Body of pancreas (tissue), 4 donors: ENCODE measurements at regions not wholly inside any gene's neighbourhood (a gene's known extent, or its start where the extent isn't known, plus 50 kb on each side); places are given as distances from the start of the nearest gene placed in this dataset.

Experiments
- ATAC-seq: fragments of 150-250 bp; one replicate; pipeline ENCODE4 v1.9.1; 2016
- DNase-seq, 4 donors: peaks; one replicate each; pipeline ENCODE4 v3.0.0-alpha.2; 2019
- H3K27ac ChIP-seq, 4 donors: fragments of 200-600 bp; sonication (generic); 1 replicate in 3 of 4; 2 replicates in 1 of 4; pipeline versions ENCODE4 v1.5.1 to v1.6.1; 2016 to 2019; ENCODE audit warnings: mild to moderate bottlenecking in 1 of 4, mixed read lengths in 1 of 4, moderate library complexity in 1 of 4
- H3K27me3 ChIP-seq, 2 donors: fragments of 200-600 bp; sonication (generic); one replicate each; pipeline ENCODE4 v1.6.0; 2016; ENCODE audit warnings: mild to moderate bottlenecking in 1 of 2
- H3K36me3 ChIP-seq, 2 donors: fragments of 200-600 bp; sonication (generic); replicated peaks in 1 of 2; 2 replicates each; pipeline ENCODE4 v1.5.1; 2016; ENCODE audit warnings: low read depth in 2 of 2; ENCODE audit not compliant: insufficient read depth in 1 of 2
- H3K4me1 ChIP-seq: fragments of 200-600 bp; sonication (generic); one replicate; pipeline ENCODE4 v1.6.0; 2016
- H3K4me3 ChIP-seq, 2 donors: fragments of 200-600 bp; sonication (generic); 1 replicate in 1 of 2; 2 replicates in 1 of 2; pipeline ENCODE4 v1.5.1; 2016 to 2019
- H3K9me3 ChIP-seq, 3 donors: fragments of 200-600 bp; sonication (generic); 1 replicate in 2 of 3; 2 replicates in 1 of 3; pipeline ENCODE4 v1.5.1; 2016
- POLR2A ChIP-seq, 3 donors: fragments of 450-650 bp; IDR thresholded peaks; one replicate each; pipeline ENCODE4 v1.6.1; 2016; ENCODE audit warnings: antibody characterized with exemption in 3 of 3, mild to moderate bottlenecking in 2 of 3
- WGBS, 2 donors: methylation state at CpG; one replicate each; pipeline ENCODE4 v1.1.5; 2017; 5-methylcytosine and 5-hydroxymethylcytosine counted together
- intact Hi-C: fragments of 100-400 bp; cut with DNase I; formaldehyde crosslinking; loops from one replicate; pipeline ENCODE4 v1.15.1; 2023
- TF ChIP-seq, protein P1 (sequence below), 7 experiments: fragments of 450-650 bp in 4 of 7; fragments of 200-600 bp in 3 of 7; sonication (generic) in 3 of 7; IDR thresholded peaks; one replicate each; pipeline ENCODE4 v1.5.1; 2016 to 2019; ENCODE audit warnings: antibody characterized with exemption in 7 of 7

DNA sequence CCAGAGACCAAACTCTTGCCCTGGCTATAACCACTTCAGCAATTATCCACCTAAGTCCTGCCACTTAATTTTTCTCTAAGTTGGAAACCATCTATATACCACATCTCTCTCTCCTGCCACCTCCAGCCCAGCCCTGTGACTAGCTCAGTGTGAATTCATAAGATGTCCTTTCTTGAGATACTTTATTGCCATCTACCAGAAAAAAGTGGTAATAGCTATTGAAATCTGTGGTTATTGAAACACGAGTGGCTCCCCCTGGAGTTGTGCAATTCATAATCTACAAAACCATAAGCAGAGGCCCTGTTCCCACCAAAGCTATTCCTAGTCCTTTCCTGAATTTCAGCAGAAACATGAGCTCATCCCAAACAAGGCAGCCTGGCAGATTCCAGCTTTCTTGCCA is 324.0 kb downstream of the TXNL1 start:
- TF ChIP-seq, protein P1, sequence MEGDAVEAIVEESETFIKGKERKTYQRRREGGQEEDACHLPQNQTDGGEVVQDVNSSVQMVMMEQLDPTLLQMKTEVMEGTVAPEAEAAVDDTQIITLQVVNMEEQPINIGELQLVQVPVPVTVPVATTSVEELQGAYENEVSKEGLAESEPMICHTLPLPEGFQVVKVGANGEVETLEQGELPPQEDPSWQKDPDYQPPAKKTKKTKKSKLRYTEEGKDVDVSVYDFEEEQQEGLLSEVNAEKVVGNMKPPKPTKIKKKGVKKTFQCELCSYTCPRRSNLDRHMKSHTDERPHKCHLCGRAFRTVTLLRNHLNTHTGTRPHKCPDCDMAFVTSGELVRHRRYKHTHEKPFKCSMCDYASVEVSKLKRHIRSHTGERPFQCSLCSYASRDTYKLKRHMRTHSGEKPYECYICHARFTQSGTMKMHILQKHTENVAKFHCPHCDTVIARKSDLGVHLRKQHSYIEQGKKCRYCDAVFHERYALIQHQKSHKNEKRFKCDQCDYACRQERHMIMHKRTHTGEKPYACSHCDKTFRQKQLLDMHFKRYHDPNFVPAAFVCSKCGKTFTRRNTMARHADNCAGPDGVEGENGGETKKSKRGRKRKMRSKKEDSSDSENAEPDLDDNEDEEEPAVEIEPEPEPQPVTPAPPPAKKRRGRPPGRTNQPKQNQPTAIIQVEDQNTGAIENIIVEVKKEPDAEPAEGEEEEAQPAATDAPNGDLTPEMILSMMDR (IDR thresholded peaks at IDR 0.05) = peak in 6 of 7 experiments; percentile 13 to 74 (median 62)
- no peak for TF ChIP-seq POLR2A (IDR thresholded peaks at IDR 0.05)
- H3K27ac ChIP-seq = no peak overlapping the region
- no peaks in the 10 kb centered on the region for H3K9me3 ChIP-seq
- ATAC-seq (peak; percentile 85), DNase-seq (peak; percentile 39 to 59 (median 47))
- no peak overlapping the region for H3K4me3 ChIP-seq
- no peaks in the 10 kb centered on the region for H3K4me1 ChIP-seq
- WGBS, 2 donors = 57 to 58% methylated on average over 1 of the region's 1 CpG
- intact Hi-C loops = no loop called here
- no peaks in the 10 kb centered on the region for H3K36me3 ChIP-seq
- no peaks in the 10 kb centered on the region for H3K27me3 ChIP-seq

DNA sequence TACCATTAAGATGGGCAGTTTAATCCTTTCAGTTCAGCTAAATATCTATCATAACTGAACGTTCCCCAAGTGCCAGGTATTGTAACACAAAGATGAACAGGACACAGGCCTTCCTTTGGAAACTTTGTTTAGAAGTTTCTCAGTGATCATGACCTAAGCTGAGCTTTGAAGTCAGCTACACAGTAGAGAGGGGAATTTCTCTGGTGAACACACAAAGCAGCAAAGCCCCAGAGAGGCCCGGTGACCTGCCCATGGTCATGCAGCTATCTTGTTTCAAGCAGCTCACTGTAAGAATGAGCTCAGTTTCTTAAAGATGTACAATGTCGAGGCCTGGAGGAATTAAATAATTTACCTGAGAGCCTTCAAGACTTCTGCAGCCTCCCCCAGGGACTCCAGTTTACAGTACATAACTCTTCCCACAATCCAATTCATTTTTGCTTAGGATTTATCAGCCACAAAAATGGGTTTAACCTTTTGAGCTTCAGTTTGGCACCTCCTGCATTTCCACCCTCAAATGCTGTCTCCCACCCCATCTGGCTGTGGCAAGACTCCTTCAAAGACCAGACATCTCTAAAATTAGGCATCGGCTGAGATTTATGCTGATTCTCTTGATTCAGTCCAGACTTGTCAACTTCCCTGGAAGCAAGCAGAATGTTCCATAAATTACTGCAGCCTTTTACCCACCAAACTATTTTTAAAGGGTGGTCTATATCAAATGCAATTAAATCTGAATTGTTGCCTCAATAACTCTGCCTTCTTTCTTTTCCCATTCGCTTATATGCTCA is 325.6 kb downstream of the TXNL1 start:
- Histone ChIP-seq H3K36me3 (no peaks in the 10 kb centered on the region), H3K9me3 (no peaks in the 10 kb centered on the region), H3K4me1 (no peaks in the 10 kb centered on the region), H3K27me3 (no peaks in the 10 kb centered on the region), H3K4me3 (no peak overlapping the region), H3K27ac (no peak overlapping the region)
- ATAC-seq (no peak), DNase-seq (no peak)
- no peak for TF ChIP-seq POLR2A (IDR thresholded peaks at IDR 0.05)
- intact Hi-C loops = no loop called here
- WGBS, 2 donors = 83 to 89% methylated on average over 5 of the region's 5 CpGs

- ATAC-seq (no peak), DNase-seq (no peak)
- Histone ChIP-seq H3K27ac (no peak overlapping the region), H3K27me3 (no peaks in the 10 kb centered on the region), H3K9me3 (no peaks in the 10 kb centered on the region), H3K36me3 (no peaks in the 10 kb centered on the region), H3K4me3 (no peak overlapping the region), H3K4me1 (no peaks in the 10 kb centered on the region)
- WGBS, 2 donors = 72 to 82% methylated on average over 2 of the region's 2 CpGs
- intact Hi-C loops = no loop called here
- no peak for TF ChIP-seq POLR2A (IDR thresholded peaks at IDR 0.05)
Measured at GRCh38 chr18:56309104-56309503, 329.3 kb downstream of the TXNL1 start.

- Histone ChIP-seq H3K36me3 (no peaks in the 10 kb centered on the region), H3K9me3 (no peaks in the 10 kb centered on the region), H3K4me1 (no peaks in the 10 kb centered on the region), H3K27ac (no peak overlapping the region), H3K27me3 (no peaks in the 10 kb centered on the region), H3K4me3 (no peak overlapping the region)
- no peak for DNase-seq
- WGBS, 2 donors = 77 to 80% methylated on average over 4 of the region's 4 CpGs
- TF ChIP-seq, protein P1 (IDR thresholded peaks at IDR 0.05) = no peak
- no peak for TF ChIP-seq POLR2A (IDR thresholded peaks at IDR 0.05)
- no peak for ATAC-seq
- intact Hi-C loops = no loop called here
Measured at GRCh38 chr18:56307354-56308170, 330.8 kb downstream of the TXNL1 start.

- H3K36me3 ChIP-seq = no peaks in the 10 kb centered on the region
- no peak for ATAC-seq
- no peak for TF ChIP-seq POLR2A (IDR thresholded peaks at IDR 0.05)
- TF ChIP-seq, protein P1 (IDR thresholded peaks at IDR 0.05) = no peak
- 56 to 60% methylated on average over 1 of the region's 1 CpG for WGBS, 2 donors
- H3K4me1 ChIP-seq = no peaks in the 10 kb centered on the region
- intact Hi-C loops = no loop called here
- H3K9me3 ChIP-seq = no peaks in the 10 kb centered on the region
- H3K27ac ChIP-seq = no peak overlapping the region
- H3K4me3 ChIP-seq = no peak overlapping the region
- no peaks in the 10 kb centered on the region for H3K27me3 ChIP-seq
- no peak for DNase-seq
Measured at GRCh38 chr18:56306797-56307196, 331.6 kb downstream of the TXNL1 start.
